ENCODE measurements at regions not wholly inside any gene's neighbourhood (a gene's known extent, or its start where the extent isn't known, plus 50 kb on each side); places are given as distances from the start of the nearest gene placed in this dataset.

GRCh38 chr2:145068509-145068908, 548.6 kb upstream of the ZEB2 start:
- no peaks in the 10 kb centered on the region for H3K9me3 ChIP-seq
- TF ChIP-seq POLR2A (IDR thresholded peaks at IDR 0.05) (no peak), POLR2AphosphoS5 (IDR thresholded peaks at IDR 0.05) (no peak)
- TF ChIP-seq, protein P1, sequence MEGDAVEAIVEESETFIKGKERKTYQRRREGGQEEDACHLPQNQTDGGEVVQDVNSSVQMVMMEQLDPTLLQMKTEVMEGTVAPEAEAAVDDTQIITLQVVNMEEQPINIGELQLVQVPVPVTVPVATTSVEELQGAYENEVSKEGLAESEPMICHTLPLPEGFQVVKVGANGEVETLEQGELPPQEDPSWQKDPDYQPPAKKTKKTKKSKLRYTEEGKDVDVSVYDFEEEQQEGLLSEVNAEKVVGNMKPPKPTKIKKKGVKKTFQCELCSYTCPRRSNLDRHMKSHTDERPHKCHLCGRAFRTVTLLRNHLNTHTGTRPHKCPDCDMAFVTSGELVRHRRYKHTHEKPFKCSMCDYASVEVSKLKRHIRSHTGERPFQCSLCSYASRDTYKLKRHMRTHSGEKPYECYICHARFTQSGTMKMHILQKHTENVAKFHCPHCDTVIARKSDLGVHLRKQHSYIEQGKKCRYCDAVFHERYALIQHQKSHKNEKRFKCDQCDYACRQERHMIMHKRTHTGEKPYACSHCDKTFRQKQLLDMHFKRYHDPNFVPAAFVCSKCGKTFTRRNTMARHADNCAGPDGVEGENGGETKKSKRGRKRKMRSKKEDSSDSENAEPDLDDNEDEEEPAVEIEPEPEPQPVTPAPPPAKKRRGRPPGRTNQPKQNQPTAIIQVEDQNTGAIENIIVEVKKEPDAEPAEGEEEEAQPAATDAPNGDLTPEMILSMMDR (IDR thresholded peaks at IDR 0.05), result no peak
- H3K4me1 ChIP-seq, result no peaks in the 10 kb centered on the region
- H3K36me3 ChIP-seq, result no peaks in the 10 kb centered on the region
- intact Hi-C loops (cut with DNase I; ENCODE audit: low total_unique reads), result no loop called here
- no peak for DNase-seq (ENCODE audit: low spot score in 2 of 2)
- H3K27ac ChIP-seq, result no peak overlapping the region
- no peak overlapping the region for H3K4me3 ChIP-seq
- no peaks in the 10 kb centered on the region for H3K27me3 ChIP-seq

DNA sequence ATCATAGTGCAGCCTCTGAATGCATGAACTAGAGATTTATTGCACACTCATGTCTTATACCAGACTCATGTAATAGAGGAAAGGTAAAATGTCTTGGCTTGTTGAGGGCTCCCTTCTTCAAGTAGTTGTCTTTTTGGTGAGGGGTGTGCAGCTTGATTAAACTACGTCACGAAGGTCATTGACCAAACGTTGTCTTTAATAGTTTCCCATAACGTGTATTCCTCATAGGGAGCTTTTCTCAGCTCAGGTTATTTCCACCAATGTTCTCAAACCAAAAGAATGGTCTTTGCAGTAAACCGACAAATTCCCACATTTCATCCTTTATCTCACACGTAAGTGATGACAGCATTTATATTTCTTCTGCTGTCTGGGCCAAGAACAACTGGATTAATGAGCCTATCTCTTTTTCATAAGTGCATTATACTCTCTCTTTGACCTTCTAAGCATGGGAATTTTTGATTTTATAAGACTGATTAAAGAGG, 547.7 kb upstream of the ZEB2 start:
- no peak for DNase-seq (ENCODE audit: low spot score in 2 of 2)
- Histone ChIP-seq H3K4me1 (no peaks in the 10 kb centered on the region), H3K27ac (peak overlapping the region in 1 of 2 donors; percentile 32), H3K36me3 (no peaks in the 10 kb centered on the region), H3K4me3 (no peak overlapping the region), H3K9me3 (no peaks in the 10 kb centered on the region), H3K27me3 (no peaks in the 10 kb centered on the region)
- intact Hi-C loops (cut with DNase I; ENCODE audit: low total_unique reads), result no loop called here
- TF ChIP-seq POLR2AphosphoS5 (IDR thresholded peaks at IDR 0.05) (no peak), POLR2A (IDR thresholded peaks at IDR 0.05) (no peak)
- TF ChIP-seq, protein P1 (IDR thresholded peaks at IDR 0.05), result no peak

DNA sequence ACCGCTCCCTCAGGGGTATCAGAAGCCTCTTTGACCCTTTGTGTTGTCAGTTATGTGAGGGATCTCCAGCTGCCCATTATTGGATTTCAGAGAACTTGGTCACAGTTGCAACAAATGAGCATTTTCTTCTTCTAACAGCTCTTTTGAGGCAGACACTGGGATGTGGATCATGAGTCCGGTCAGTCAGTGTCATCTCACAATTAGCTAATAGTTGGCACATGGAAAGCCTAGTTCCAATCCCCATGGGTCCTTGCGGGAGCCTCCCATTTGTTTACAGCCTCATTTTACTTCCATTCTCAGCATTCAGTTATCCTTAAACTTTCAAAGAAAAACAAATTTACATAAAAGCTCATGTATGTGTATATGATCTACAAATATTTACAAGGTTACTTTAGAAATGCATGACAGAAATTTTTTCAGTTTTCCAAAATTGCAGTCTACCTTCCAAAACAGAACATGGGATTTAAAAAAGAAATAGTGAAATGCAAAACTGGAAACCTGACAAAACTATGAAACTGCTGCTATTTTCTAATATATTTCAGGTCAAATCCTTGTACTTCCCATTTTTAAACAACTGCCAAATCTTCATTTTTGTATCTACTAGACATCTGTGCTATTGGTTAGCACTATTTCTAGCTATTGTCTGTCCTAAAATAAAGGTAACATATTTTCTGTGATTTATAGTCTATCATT, 547.1 kb upstream of the ZEB2 start:
- H3K4me1 ChIP-seq, result no peaks in the 10 kb centered on the region
- H3K36me3 ChIP-seq, result no peaks in the 10 kb centered on the region
- intact Hi-C loops (cut with DNase I; ENCODE audit: low total_unique reads), result no loop called here
- TF ChIP-seq POLR2A (IDR thresholded peaks at IDR 0.05), result no peak
- TF ChIP-seq, protein P1 (IDR thresholded peaks at IDR 0.05), result no peak
- no peak for TF ChIP-seq POLR2AphosphoS5 (IDR thresholded peaks at IDR 0.05)
- peak overlapping the region; percentile 52 to 80 for H3K27ac ChIP-seq
- peak overlapping the region in 2 of 3 donors; percentile 2 to 15 for H3K4me3 ChIP-seq
- no peaks in the 10 kb centered on the region for H3K9me3 ChIP-seq
- H3K27me3 ChIP-seq, result no peaks in the 10 kb centered on the region
- no peak for DNase-seq (ENCODE audit: low spot score in 2 of 2)

DNA sequence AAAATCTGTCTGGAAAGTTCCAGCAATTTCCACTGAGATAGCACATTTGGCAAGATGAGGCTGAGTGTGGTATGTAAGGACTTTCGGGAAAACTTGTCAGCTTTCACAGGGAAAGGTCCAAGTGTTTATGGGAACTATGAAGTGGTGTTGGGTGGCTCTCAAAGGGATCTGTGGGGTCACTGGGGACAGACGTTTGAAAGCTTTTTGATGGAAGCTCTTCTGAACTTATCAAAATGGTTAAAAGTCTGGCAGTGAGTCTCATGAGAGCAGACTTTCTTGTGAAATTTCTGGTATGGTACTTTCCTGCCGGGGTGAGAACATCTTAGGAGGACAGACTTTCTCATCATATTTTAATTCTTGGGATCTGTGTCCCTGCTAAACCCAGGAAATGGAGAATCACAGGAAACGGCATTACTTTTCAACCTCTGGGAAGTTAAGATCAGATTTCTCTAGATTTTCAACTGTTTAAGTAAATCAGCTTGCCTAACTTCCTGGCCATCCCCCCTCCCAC, 546.3 kb upstream of the ZEB2 start:
- Histone ChIP-seq H3K4me1 (no peaks in the 10 kb centered on the region), H3K4me3 (peak overlapping the region in 1 of 3 donors; percentile 15)
- intact Hi-C loops (cut with DNase I; ENCODE audit: low total_unique reads), result no loop called here

GRCh38 chr2:145065342-145065741, 545.4 kb upstream of the ZEB2 start:
- no peaks in the 10 kb centered on the region for H3K27me3 ChIP-seq
- no peak overlapping the region for H3K4me3 ChIP-seq
- H3K9me3 ChIP-seq, result no peaks in the 10 kb centered on the region
- DNase-seq (ENCODE audit: low spot score in 2 of 2), result no peak
- peak overlapping the region in 1 of 2 donors; percentile 80 for H3K27ac ChIP-seq
- intact Hi-C loops (cut with DNase I; ENCODE audit: low total_unique reads), result no loop called here
- TF ChIP-seq POLR2AphosphoS5 (IDR thresholded peaks at IDR 0.05) (no peak), POLR2A (IDR thresholded peaks at IDR 0.05) (no peak)
- TF ChIP-seq, protein P1 (IDR thresholded peaks at IDR 0.05), result no peak
- H3K36me3 ChIP-seq, result no peaks in the 10 kb centered on the region
- no peaks in the 10 kb centered on the region for H3K4me1 ChIP-seq

More for the DNA sequence above, 546.3 kb upstream of the ZEB2 start:
- Histone ChIP-seq H3K27me3 (no peaks in the 10 kb centered on the region), H3K27ac (peak overlapping the region in 1 of 2 donors; percentile 80), H3K36me3 (no peaks in the 10 kb centered on the region), H3K9me3 (no peaks in the 10 kb centered on the region)
- no peak for DNase-seq (ENCODE audit: low spot score in 2 of 2)
- TF ChIP-seq, protein P1 (IDR thresholded peaks at IDR 0.05), result no peak
- TF ChIP-seq POLR2AphosphoS5 (IDR thresholded peaks at IDR 0.05), result peak in 1 of 3 donors; percentile 41
- no peak for TF ChIP-seq POLR2A (IDR thresholded peaks at IDR 0.05)
